ENCODE measurements at regions not wholly inside any gene's neighbourhood (a gene's known extent, or its start where the extent isn't known, plus 50 kb on each side); places are given as distances from the start of the nearest gene placed in this dataset.

DNA sequence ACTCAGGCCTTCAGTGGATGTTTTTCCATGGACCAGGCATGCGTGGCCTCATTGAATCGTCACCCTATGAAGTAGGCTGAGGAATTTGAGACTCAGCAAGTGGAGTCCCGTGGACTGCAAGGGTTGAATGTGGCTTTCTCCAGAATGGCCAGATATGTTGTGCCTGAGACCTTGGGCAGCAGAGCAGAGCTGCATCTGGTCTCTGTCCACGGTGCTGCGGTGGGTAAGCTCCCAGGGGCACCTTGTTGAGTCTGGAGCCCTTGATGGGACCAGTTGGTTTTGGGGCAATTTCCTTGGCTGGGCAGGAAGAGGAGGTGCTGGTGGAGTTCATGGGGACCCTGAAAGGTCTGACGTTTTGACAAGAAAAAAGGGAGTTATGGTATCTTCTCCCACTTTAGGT lies 368.1 kb upstream of the EEF2KMT start:
- no peak for TF ChIP-seq CTCF (IDR thresholded peaks at IDR 0.05; ENCODE audit: control extremely low read depth, extremely low read depth, low read depth, missing control alignments)
- no peak for DNase-seq (ENCODE audit: extremely low spot score)
- POLR2A ChIA-PET, result no interaction called here
- CTCF ChIA-PET, result no interaction called here

DNA sequence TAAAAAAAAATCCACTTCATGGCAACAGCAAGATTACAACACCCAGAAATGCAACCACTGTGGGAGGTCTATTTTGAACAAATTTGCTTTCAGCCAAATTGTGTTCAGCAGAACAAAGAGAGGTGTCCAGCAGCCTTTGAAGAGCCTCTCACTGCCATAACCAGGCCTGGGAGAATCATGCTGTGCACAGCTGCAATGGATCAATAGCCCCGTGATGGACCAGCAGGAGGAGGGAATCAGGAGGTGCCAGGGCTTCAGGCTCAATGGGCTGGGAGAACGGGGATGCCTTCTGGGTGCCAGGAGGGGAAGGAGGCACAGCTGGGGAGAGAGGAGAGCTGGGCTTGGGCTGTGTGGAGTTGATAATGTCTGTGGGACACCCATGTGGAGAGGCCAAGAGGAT lies 366.2 kb upstream of the EEF2KMT start:
- POLR2A ChIA-PET, result no interaction called here
- CTCF ChIA-PET, result no interaction called here
- no peak for DNase-seq (ENCODE audit: extremely low spot score)
- TF ChIP-seq CTCF (IDR thresholded peaks at IDR 0.05; ENCODE audit: control extremely low read depth, extremely low read depth, low read depth, missing control alignments), result no peak

- ChIA-PET CTCF (no interaction called here), POLR2A (no interaction called here)
- TF ChIP-seq CTCF (IDR thresholded peaks at IDR 0.05; ENCODE audit: control extremely low read depth, extremely low read depth, low read depth, missing control alignments), result no peak
- no peak for DNase-seq (ENCODE audit: extremely low spot score)
Measured at GRCh38 chr16:5461574-5461973, 364.0 kb upstream of the EEF2KMT start.

GRCh38 chr16:5461141-5461540 lies 363.5 kb upstream of the EEF2KMT start:
- no peak for TF ChIP-seq CTCF (IDR thresholded peaks at IDR 0.05; ENCODE audit: control extremely low read depth, extremely low read depth, low read depth, missing control alignments)
- ChIA-PET POLR2A (no interaction called here), CTCF (no interaction called here)
- no peak for DNase-seq (ENCODE audit: extremely low spot score)

DNA sequence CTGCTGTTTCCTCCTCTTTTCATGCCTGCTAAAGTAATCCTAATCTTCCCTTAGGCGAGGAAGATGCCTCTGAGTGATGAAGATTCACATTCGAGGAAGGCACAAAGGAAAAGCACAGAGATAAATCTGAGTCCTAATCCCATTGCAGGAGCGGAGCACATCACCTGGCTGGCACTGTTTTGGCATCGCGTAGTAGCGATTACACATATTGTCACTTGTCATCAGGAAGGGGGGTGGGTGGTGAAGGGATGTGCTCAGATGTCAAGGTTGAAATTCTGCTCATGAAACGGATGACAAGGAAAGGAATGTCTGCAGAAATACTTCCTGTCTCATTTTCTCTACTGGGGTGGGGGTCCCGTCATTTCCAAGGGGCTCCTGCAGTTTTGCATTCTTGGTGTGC lies 363.1 kb upstream of the EEF2KMT start:
- no peak for TF ChIP-seq CTCF (IDR thresholded peaks at IDR 0.05; ENCODE audit: control extremely low read depth, extremely low read depth, low read depth, missing control alignments)
- ChIA-PET CTCF (no interaction called here), POLR2A (no interaction called here)
- no peak for DNase-seq (ENCODE audit: extremely low spot score)

GRCh38 chr16:5459863-5460262 lies 362.3 kb upstream of the EEF2KMT start:
- POLR2A ChIA-PET, result no interaction called here
- TF ChIP-seq CTCF (IDR thresholded peaks at IDR 0.05; ENCODE audit: control extremely low read depth, extremely low read depth, low read depth, missing control alignments), result no peak
- CTCF ChIA-PET, result no interaction called here
- DNase-seq (ENCODE audit: extremely low spot score), result no peak

- DNase-seq (ENCODE audit: extremely low spot score), result no peak
- TF ChIP-seq CTCF (IDR thresholded peaks at IDR 0.05; ENCODE audit: control extremely low read depth, extremely low read depth, low read depth, missing control alignments), result no peak
- ChIA-PET POLR2A (no interaction called here), CTCF (no interaction called here)
Measured at GRCh38 chr16:5455110-5455509, 357.5 kb upstream of the EEF2KMT start.
